Bronchial epithelial cell (primary cell): ENCODE measurements at regions not wholly inside any gene's neighbourhood (a gene's known extent, or its start where the extent isn't known, plus 50 kb on each side); places are given as distances from the start of the nearest gene placed in this dataset.

Experiments
- DNase-seq: peaks from one replicate; pipeline ENCODE4 v3.0.0-alpha.2; 2010; ENCODE audit warnings: low read depth
- FAIRE-seq: peaks from 2 replicates; lab custom pipeline; 2011; peaks lifted over from hg19 to GRCh38; lab: Jason Lieb, UNC
- H3K27me3 ChIP-seq: 2 replicates; pipeline ENCODE4 v1.5.1; 2011; ENCODE audit warnings: low read length; ENCODE audit not compliant: control insufficient read depth, insufficient read depth
- H3K36me3 ChIP-seq: 2 replicates; pipeline ENCODE4 v1.5.1; 2011; ENCODE audit warnings: low read length; ENCODE audit not compliant: control insufficient read depth, insufficient read depth
- H3K4me3 ChIP-seq: 2 replicates; pipeline ENCODE4 v1.5.1; 2011; ENCODE audit warnings: mild to moderate bottlenecking, low read depth, low read length, control low read depth
- CTCF ChIP-seq: IDR thresholded peaks from 2 replicates; pipeline ENCODE4 v1.5.1; 2011; ENCODE audit warnings: mild to moderate bottlenecking, moderate library complexity, low read length, control low read depth, inconsistent platforms; ENCODE audit not compliant: insufficient read depth, severe bottlenecking

GRCh38 chr4:3818371-3818770, 52.2 kb downstream of the ADRA2C start:
- FAIRE-seq (no peak), DNase-seq (no peak)
- TF ChIP-seq CTCF: no peak
- H3K4me3 ChIP-seq: no peak overlapping the region
- H3K36me3 ChIP-seq: no peaks in the 10 kb centered on the region
- no peaks in the 10 kb centered on the region for H3K27me3 ChIP-seq

- H3K36me3 ChIP-seq: no peaks in the 10 kb centered on the region
- DNase-seq (no peak), FAIRE-seq (peak; percentile 23)
- no peaks in the 10 kb centered on the region for H3K27me3 ChIP-seq
- TF ChIP-seq CTCF: no peak
- no peak overlapping the region for H3K4me3 ChIP-seq
Observed at GRCh38 chr4:3819210-3819919, 53.2 kb downstream of the ADRA2C start.

GRCh38 chr4:3820016-3820805, 54.0 kb downstream of the ADRA2C start:
- FAIRE-seq (no peak), DNase-seq (no peak)
- Histone ChIP-seq H3K4me3 (no peak overlapping the region), H3K27me3 (no peaks in the 10 kb centered on the region), H3K36me3 (no peaks in the 10 kb centered on the region)
- TF ChIP-seq CTCF: no peak

GRCh38 chr4:3820806-3821579, 54.8 kb downstream of the ADRA2C start:
- FAIRE-seq (no peak), DNase-seq (no peak)
- Histone ChIP-seq H3K27me3 (no peaks in the 10 kb centered on the region), H3K36me3 (no peaks in the 10 kb centered on the region), H3K4me3 (no peak overlapping the region)
- TF ChIP-seq CTCF: no peak

- no peaks in the 10 kb centered on the region for H3K27me3 ChIP-seq
- no peak for FAIRE-seq
- DNase-seq: no peak
Observed at GRCh38 chr4:3821580-3822229, 55.5 kb downstream of the ADRA2C start.

More at GRCh38 chr4:3821580-3822229, 55.5 kb downstream of the ADRA2C start:
- Histone ChIP-seq H3K36me3 (no peaks in the 10 kb centered on the region), H3K4me3 (no peak overlapping the region)
- TF ChIP-seq CTCF: no peak
